GM19395 (cell line): ENCODE measurements at regions not wholly inside any gene's neighbourhood (a gene's known extent, or its start where the extent isn't known, plus 50 kb on each side); places are given as distances from the start of the nearest gene placed in this dataset.

Experiments used
- ATAC-seq: cut with Tn5 transposase; IDR thresholded peaks from one replicate; pipeline ENCODE4 v1.9.1; 2021; ENCODE audit warnings: mild to moderate bottlenecking, moderate library complexity; ENCODE audit not compliant: unreplicated experiment

- no peak for ATAC-seq
Measured at GRCh38 chr5:167812871-167813270, 478.6 kb upstream of the WWC1 start.

- ATAC-seq, result no peak
Measured at GRCh38 chr5:167813389-167813788, 478.1 kb upstream of the WWC1 start.

- no peak for ATAC-seq
Measured at GRCh38 chr5:167814040-167814439, 477.4 kb upstream of the WWC1 start.

- ATAC-seq, result no peak
Measured at GRCh38 chr5:167814828-167815227, 476.6 kb upstream of the WWC1 start.

- no peak for ATAC-seq
Measured at GRCh38 chr5:167816354-167816753, 475.1 kb upstream of the WWC1 start.

GRCh38 chr5:167816864-167817263, 474.6 kb upstream of the WWC1 start:
- no peak for ATAC-seq

- ATAC-seq, result peak; percentile 87
Measured at GRCh38 chr5:167819406-167819805, 472.0 kb upstream of the WWC1 start.

GRCh38 chr5:167820101-167820990, 471.1 kb upstream of the WWC1 start:
- no peak for ATAC-seq

GRCh38 chr5:167821151-167821550, 470.3 kb upstream of the WWC1 start:
- ATAC-seq, result no peak

GRCh38 chr5:167821669-167822068, 469.8 kb upstream of the WWC1 start:
- ATAC-seq, result no peak

- ATAC-seq, result no peak
Measured at GRCh38 chr5:167822241-167822640, 469.2 kb upstream of the WWC1 start.

GRCh38 chr5:167823405-167823804, 468.0 kb upstream of the WWC1 start:
- no peak for ATAC-seq

- ATAC-seq, result no peak
Measured at GRCh38 chr5:167827766-167828165, 463.7 kb upstream of the WWC1 start.

GRCh38 chr5:167831754-167832504, 459.5 kb upstream of the WWC1 start:
- no peak for ATAC-seq

- ATAC-seq, result no peak
Measured at GRCh38 chr5:167832609-167833008, 458.8 kb upstream of the WWC1 start.

GRCh38 chr5:167833456-167833855, 458.0 kb upstream of the WWC1 start:
- no peak for ATAC-seq

GRCh38 chr5:167835146-167835545, 456.3 kb upstream of the WWC1 start:
- ATAC-seq, result no peak

- ATAC-seq, result no peak
Measured at GRCh38 chr5:167837127-167837526, 454.3 kb upstream of the WWC1 start.

- ATAC-seq, result no peak
Measured at GRCh38 chr5:167839065-167839464, 452.4 kb upstream of the WWC1 start.

GRCh38 chr5:167840527-167841130, 450.8 kb upstream of the WWC1 start:
- ATAC-seq, result no peak

GRCh38 chr5:167843881-167844572, 447.4 kb upstream of the WWC1 start:
- no peak for ATAC-seq
